Osteoblast (primary cell): ENCODE measurements at regions not wholly inside any gene's neighbourhood (a gene's known extent, or its start where the extent isn't known, plus 50 kb on each side); places are given as distances from the start of the nearest gene placed in this dataset.

Experiments
- DNase-seq: peaks from one replicate; pipeline ENCODE4 v3.0.0; 2011; ENCODE audit warnings: low spot score, mixed read lengths; ENCODE audit not compliant: insufficient read length; ENCODE audit errors: missing footprints
- H2AFZ ChIP-seq: 2 replicates; pipeline ENCODE4 v1.6.0; 2011; ENCODE audit warnings: mild to moderate bottlenecking, low read length
- H3K27ac ChIP-seq: 2 replicates; pipeline ENCODE4 v1.5.1; 2011; ENCODE audit warnings: mild to moderate bottlenecking, low read depth, low read length, moderate library complexity
- H3K27me3 ChIP-seq: 2 replicates; pipeline ENCODE4 v1.6.0; 2012; ENCODE audit warnings: mild to moderate bottlenecking, control low read depth, inconsistent platforms, low read length, moderate library complexity; ENCODE audit not compliant: insufficient read depth
- H3K36me3 ChIP-seq: 2 replicates; pipeline ENCODE4 v1.5.1; 2011; ENCODE audit warnings: mild to moderate bottlenecking, low read length, control low read depth, moderate library complexity; ENCODE audit not compliant: insufficient read depth
- H3K4me1 ChIP-seq: 2 replicates; pipeline ENCODE4 v1.5.1; 2011; ENCODE audit warnings: mild to moderate bottlenecking, low read length, control low read depth, moderate library complexity; ENCODE audit not compliant: insufficient read depth
- H3K4me2 ChIP-seq: 2 replicates; pipeline ENCODE4 v1.6.0; 2011; ENCODE audit warnings: mild to moderate bottlenecking, low read length; ENCODE audit not compliant: insufficient read depth
- H3K4me3 ChIP-seq: fragments of 200-600 bp; sonication (generic); 3 replicates; pipeline ENCODE4 v1.5.1; 2012; ENCODE audit warnings: mild to moderate bottlenecking, low read length, inconsistent platforms; ENCODE audit not compliant: insufficient read depth
- H3K79me2 ChIP-seq: 2 replicates; pipeline ENCODE4 v1.6.0; 2012; ENCODE audit warnings: mild to moderate bottlenecking, low read length, control low read depth, inconsistent platforms; ENCODE audit not compliant: insufficient read depth
- H3K9me3 ChIP-seq: 2 replicates; pipeline ENCODE4 v1.5.1; 2011; ENCODE audit warnings: low read depth, low read length, control low read depth
- H4K20me1 ChIP-seq: 2 replicates; pipeline ENCODE4 v1.6.0; 2012; ENCODE audit warnings: mild to moderate bottlenecking, low read length, control low read depth; ENCODE audit not compliant: insufficient read depth
- TF ChIP-seq, protein P1 (sequence below): IDR thresholded peaks from 2 replicates; pipeline ENCODE4 v1.5.1; 2011; ENCODE audit warnings: mild to moderate bottlenecking, low read depth, low read length, moderate library complexity; ENCODE audit errors: extremely low read depth

DNA sequence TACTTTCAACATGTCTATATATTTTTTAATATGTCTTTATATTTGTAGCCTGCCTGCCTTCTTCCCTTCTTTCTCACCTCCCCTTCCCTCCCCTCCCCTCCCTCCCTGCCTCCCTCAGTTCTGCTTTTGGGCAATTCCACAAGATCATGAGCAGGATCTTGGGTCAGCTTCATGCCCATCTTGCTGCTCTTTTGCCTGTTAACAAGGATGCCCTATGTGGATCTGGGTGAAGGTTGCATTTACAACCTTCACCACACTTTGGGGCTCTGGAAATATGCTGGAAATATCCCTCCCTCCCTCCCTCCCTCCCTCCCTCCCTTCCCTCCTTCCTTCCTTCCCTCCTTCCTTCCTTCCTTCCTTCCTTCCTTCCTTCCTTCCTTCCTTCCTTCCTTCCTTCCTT, 334.1 kb upstream of the FAM98A start:
- no peaks in the 10 kb centered on the region for H3K9me3 ChIP-seq
- H4K20me1 ChIP-seq = no peaks in the 10 kb centered on the region
- H3K4me2 ChIP-seq = no peak overlapping the region
- H3K4me3 ChIP-seq = no peak overlapping the region
- H3K27ac ChIP-seq = no peak overlapping the region
- no peaks in the 10 kb centered on the region for H3K79me2 ChIP-seq
- no peak for DNase-seq
- H2AFZ ChIP-seq = no peak overlapping the region
- H3K36me3 ChIP-seq = no peaks in the 10 kb centered on the region
- H3K27me3 ChIP-seq = no peaks in the 10 kb centered on the region
- TF ChIP-seq, protein P1, sequence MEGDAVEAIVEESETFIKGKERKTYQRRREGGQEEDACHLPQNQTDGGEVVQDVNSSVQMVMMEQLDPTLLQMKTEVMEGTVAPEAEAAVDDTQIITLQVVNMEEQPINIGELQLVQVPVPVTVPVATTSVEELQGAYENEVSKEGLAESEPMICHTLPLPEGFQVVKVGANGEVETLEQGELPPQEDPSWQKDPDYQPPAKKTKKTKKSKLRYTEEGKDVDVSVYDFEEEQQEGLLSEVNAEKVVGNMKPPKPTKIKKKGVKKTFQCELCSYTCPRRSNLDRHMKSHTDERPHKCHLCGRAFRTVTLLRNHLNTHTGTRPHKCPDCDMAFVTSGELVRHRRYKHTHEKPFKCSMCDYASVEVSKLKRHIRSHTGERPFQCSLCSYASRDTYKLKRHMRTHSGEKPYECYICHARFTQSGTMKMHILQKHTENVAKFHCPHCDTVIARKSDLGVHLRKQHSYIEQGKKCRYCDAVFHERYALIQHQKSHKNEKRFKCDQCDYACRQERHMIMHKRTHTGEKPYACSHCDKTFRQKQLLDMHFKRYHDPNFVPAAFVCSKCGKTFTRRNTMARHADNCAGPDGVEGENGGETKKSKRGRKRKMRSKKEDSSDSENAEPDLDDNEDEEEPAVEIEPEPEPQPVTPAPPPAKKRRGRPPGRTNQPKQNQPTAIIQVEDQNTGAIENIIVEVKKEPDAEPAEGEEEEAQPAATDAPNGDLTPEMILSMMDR = no peak
- no peaks in the 10 kb centered on the region for H3K4me1 ChIP-seq

DNA sequence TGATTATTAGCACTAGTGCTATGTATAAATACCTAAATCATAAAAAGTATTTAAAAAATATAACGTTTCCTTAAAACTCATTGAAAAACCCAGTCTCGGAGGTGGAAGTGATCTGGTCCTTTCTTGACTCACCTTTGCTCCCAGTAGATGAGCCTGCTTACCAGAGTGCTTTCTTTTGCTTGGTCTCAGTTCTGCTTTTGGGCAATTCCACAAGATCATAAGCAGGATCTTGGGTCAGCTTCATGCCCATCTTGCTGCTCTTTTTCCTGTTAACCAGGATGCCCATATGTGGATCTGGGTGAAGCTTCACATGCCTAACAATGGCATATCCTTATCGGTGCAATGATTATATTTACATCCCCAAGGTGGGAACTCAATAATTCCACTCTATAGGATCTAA, 332.1 kb upstream of the FAM98A start:
- Histone ChIP-seq H3K27me3 (no peaks in the 10 kb centered on the region), H3K9me3 (no peaks in the 10 kb centered on the region), H3K36me3 (no peaks in the 10 kb centered on the region), H4K20me1 (no peaks in the 10 kb centered on the region), H3K4me1 (no peaks in the 10 kb centered on the region), H3K79me2 (no peaks in the 10 kb centered on the region), H3K4me3 (no peak overlapping the region), H3K4me2 (no peak overlapping the region), H2AFZ (no peak overlapping the region), H3K27ac (no peak overlapping the region)
- DNase-seq = no peak
- TF ChIP-seq, protein P1 = no peak

DNA sequence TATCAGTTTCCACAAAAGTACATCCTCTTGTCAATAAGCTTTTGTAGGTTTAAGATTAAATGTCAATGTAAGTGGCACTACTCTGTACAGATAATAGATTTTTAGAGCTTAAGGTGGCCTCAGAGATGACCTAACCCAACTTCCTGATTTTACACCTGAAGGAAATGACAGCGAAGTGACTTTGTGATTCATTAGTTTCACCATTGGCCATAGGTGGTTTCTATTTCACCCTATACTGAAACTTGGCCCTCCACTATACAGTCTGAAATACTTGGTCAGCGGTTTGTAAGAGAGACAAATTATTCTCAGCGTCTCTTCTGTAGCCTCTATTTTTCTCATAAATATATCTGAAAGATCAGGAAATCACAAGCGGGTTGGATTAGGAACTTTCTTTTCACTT, 330.4 kb upstream of the FAM98A start:
- Histone ChIP-seq H3K4me3 (no peak overlapping the region), H3K9me3 (no peaks in the 10 kb centered on the region), H2AFZ (no peak overlapping the region), H3K4me1 (no peaks in the 10 kb centered on the region), H3K79me2 (no peaks in the 10 kb centered on the region), H3K27me3 (no peaks in the 10 kb centered on the region), H3K36me3 (no peaks in the 10 kb centered on the region), H4K20me1 (no peaks in the 10 kb centered on the region), H3K27ac (no peak overlapping the region), H3K4me2 (no peak overlapping the region)
- DNase-seq = no peak
- TF ChIP-seq, protein P1 = no peak

DNA sequence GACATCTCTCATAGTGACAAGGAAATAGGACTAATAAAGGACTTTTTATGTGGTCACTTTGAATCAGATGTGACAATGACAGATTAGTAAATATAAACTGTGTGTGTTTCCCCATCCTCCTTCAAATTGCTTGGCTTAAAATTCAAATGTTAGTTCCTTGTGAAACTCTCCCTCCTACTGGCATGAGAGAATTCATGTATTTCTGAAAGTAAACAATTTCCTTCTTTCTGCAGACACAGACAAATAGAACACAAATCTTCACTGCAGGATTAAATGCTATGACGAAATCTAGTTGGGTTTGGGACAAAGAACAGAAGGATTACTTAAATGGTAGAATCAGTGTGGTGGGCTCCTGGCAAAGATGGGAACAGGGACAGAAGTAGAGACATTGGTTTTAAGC, 328.7 kb upstream of the FAM98A start:
- TF ChIP-seq, protein P1 = no peak
- no peaks in the 10 kb centered on the region for H4K20me1 ChIP-seq
- H3K27me3 ChIP-seq = no peaks in the 10 kb centered on the region
- DNase-seq = no peak
- H3K4me1 ChIP-seq = no peaks in the 10 kb centered on the region
- H2AFZ ChIP-seq = no peak overlapping the region
- no peak overlapping the region for H3K27ac ChIP-seq
- no peak overlapping the region for H3K4me2 ChIP-seq
- H3K79me2 ChIP-seq = no peaks in the 10 kb centered on the region
- H3K9me3 ChIP-seq = no peaks in the 10 kb centered on the region
- H3K36me3 ChIP-seq = no peaks in the 10 kb centered on the region
- H3K4me3 ChIP-seq = no peak overlapping the region
